Ishikawa (cell line): ENCODE measurements at regions not wholly inside any gene's neighbourhood (a gene's known extent, or its start where the extent isn't known, plus 50 kb on each side); places are given as distances from the start of the nearest gene placed in this dataset.

Experiments used
- CEBPB ChIP-seq: IDR thresholded peaks from 2 replicates; pipeline ENCODE4 v1.6.1; 2012
- CREB1 ChIP-seq: IDR thresholded peaks from 2 replicates; pipeline ENCODE4 v1.6.1; 2012; ENCODE audit warnings: low read depth
- EGR1 ChIP-seq: IDR thresholded peaks from 2 replicates; pipeline ENCODE4 v1.6.1; 2012
- EP300 ChIP-seq: IDR thresholded peaks from 2 replicates; pipeline ENCODE4 v1.6.1; 2012; ENCODE audit warnings: borderline replicate concordance
- FOXM1 ChIP-seq: IDR thresholded peaks from 2 replicates; pipeline ENCODE4 v1.6.1; 2012; ENCODE audit warnings: low read depth, borderline replicate concordance
- MAX ChIP-seq: IDR thresholded peaks from 2 replicates; pipeline ENCODE4 v1.6.1; 2012
- NFIC ChIP-seq: IDR thresholded peaks from 2 replicates; pipeline ENCODE4 v1.6.1; 2012
- RAD21 ChIP-seq: IDR thresholded peaks from 2 replicates; pipeline ENCODE4 v1.6.1; 2012; ENCODE audit warnings: low read depth
- TAF1 ChIP-seq: IDR thresholded peaks from 2 replicates; pipeline ENCODE4 v1.6.1; 2012; ENCODE audit warnings: low read depth, mild to moderate bottlenecking
- TEAD4 ChIP-seq: IDR thresholded peaks from 2 replicates; pipeline ENCODE4 v1.6.1; 2012
- YY1 ChIP-seq: IDR thresholded peaks from 2 replicates; pipeline ENCODE4 v1.6.1; 2012; ENCODE audit warnings: low read depth
- TF ChIP-seq, protein P1 (sequence below): IDR thresholded peaks from 2 replicates; pipeline ENCODE4 v1.6.1; 2012
- TF ChIP-seq, protein P2 (sequence below): IDR thresholded peaks from 2 replicates; pipeline ENCODE4 v1.6.1; 2012; ENCODE audit warnings: low read depth, mild to moderate bottlenecking

GRCh38 chr5:118597543-118597942, 390.8 kb downstream of the DTWD2 start:
- TF ChIP-seq RAD21 (no peak), YY1 (no peak), MAX (no peak), EGR1 (no peak), NFIC (no peak), EP300 (no peak), FOXM1 (no peak), CREB1 (no peak), TEAD4 (no peak), TAF1 (no peak), CEBPB (no peak)
- TF ChIP-seq, protein P1, sequence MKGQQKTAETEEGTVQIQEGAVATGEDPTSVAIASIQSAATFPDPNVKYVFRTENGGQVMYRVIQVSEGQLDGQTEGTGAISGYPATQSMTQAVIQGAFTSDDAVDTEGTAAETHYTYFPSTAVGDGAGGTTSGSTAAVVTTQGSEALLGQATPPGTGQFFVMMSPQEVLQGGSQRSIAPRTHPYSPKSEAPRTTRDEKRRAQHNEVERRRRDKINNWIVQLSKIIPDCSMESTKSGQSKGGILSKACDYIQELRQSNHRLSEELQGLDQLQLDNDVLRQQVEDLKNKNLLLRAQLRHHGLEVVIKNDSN = no peak
- TF ChIP-seq, protein P2, sequence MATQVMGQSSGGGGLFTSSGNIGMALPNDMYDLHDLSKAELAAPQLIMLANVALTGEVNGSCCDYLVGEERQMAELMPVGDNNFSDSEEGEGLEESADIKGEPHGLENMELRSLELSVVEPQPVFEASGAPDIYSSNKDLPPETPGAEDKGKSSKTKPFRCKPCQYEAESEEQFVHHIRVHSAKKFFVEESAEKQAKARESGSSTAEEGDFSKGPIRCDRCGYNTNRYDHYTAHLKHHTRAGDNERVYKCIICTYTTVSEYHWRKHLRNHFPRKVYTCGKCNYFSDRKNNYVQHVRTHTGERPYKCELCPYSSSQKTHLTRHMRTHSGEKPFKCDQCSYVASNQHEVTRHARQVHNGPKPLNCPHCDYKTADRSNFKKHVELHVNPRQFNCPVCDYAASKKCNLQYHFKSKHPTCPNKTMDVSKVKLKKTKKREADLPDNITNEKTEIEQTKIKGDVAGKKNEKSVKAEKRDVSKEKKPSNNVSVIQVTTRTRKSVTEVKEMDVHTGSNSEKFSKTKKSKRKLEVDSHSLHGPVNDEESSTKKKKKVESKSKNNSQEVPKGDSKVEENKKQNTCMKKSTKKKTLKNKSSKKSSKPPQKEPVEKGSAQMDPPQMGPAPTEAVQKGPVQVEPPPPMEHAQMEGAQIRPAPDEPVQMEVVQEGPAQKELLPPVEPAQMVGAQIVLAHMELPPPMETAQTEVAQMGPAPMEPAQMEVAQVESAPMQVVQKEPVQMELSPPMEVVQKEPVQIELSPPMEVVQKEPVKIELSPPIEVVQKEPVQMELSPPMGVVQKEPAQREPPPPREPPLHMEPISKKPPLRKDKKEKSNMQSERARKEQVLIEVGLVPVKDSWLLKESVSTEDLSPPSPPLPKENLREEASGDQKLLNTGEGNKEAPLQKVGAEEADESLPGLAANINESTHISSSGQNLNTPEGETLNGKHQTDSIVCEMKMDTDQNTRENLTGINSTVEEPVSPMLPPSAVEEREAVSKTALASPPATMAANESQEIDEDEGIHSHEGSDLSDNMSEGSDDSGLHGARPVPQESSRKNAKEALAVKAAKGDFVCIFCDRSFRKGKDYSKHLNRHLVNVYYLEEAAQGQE = no peak
